HG02623 (cell line): ENCODE measurements at regions not wholly inside any gene's neighbourhood (a gene's known extent, or its start where the extent isn't known, plus 50 kb on each side); places are given as distances from the start of the nearest gene placed in this dataset.

Experiments
- ATAC-seq: cut with Tn5 transposase; IDR thresholded peaks from one replicate; pipeline ENCODE4 v1.9.1; 2021; ENCODE audit warnings: moderate library complexity; ENCODE audit not compliant: unreplicated experiment

DNA sequence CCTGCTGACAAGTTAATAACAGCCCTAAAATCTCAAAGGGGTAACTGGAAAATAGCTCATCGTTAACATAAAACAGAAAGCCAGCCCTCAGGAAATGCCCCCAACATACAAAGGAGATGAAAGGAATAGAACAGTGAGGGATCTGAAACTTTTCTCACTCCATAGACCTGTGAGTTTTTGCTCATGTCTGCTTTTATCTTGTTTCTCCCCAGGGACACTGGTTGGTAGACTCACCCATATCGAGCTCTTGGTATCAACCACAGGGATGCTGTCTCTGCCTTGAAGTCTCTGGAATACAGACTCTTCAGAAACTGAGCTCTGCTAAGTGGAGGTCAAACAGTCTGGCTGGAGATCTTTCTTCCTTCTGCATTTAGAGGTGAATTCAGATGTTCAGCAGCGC lies 77.4 kb upstream of the CAMK1G start:
- no peak for ATAC-seq

DNA sequence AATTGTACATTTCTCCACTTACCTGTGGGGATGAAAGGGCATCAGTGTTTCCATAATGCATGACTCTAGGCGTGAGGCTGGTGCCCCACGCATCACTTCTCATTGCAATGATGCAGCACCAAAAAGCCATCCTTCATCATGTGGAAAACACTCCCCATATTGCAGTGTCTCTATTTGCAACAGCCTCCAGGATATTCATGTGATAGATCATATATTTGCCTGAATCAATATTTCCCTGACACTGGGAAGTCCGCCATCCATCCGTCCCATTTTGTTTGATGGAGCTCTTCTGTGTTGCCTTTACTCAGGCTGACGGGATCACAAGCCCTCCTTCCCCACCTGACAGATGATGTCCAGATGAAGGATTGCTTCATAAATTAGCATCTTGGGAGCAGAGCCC lies 74.5 kb upstream of the CAMK1G start:
- no peak for ATAC-seq

DNA sequence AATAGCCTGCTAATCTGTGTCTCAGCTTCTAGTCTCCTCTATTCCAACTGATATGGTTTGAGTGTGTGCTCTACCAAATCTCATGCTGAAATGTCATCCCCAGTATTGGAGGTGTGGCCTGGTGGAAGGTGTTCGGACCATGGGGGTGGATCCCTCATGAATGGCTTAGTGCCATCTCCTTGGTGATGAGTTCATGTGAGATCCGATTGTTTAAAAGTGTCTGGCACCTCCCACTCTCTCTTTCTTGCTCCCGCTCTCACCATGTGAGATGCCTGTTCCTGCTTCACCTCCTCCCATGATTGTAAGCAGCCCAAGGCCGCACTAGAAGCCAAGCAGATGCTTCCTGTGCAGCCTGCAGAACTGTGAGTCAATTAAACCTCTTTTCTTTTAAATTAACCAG lies 73.5 kb upstream of the CAMK1G start:
- no peak for ATAC-seq

DNA sequence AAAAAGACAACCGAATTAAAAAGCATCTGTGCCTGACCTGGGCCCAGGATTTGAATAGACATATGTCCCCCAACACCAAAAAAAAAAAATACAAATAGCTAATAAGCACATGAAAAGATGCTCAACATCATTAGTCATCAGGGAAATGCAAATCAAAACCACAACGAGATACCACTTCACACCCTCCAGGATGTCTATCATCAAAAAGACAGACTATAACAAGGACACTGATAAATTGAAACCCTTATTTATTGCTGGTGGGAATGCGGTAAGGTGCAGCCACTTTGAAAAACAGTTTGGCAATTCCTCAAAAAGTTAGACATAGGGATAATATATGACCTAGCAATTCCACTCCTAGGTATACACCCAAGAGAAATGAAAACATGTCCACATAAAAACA lies 72.3 kb upstream of the CAMK1G start:
- no peak for ATAC-seq

DNA sequence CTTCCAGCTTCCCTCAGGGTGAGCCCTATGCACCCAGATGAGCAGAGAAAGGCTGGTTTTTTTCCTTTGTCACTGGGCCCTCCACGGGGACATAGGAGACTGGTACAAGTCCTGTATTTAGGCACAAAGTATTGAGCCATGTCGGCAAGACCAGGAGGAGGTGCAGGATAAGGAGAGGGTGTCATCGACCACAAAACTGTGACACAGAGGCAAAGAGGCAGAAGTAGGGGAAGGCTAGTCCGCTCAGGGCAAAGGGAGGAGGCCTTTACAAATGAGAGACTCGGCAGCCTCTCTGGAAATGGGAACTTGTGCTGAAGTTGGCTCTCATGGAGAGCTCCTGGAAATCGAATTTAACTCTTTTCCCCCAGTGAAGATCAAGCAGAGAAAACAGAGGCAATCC lies 70.7 kb upstream of the CAMK1G start:
- no peak for ATAC-seq

DNA sequence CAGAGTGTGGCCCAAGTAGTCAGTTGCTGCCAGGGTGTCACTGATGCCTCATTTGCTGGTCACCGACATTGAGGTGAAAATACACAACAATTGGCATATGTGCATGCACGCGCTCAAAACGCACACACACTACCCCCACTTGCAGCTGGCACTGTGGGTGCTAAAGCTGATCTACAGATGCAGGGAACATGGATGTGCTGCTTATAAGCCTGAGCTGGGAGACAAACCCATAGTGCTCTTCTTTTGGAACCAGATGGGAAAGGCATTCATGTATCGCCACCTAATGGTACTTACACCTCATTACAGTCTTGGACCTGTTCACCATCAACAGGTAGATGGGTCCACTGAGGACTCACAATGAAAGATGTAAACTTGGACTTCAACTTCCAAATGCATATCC lies 70.3 kb upstream of the CAMK1G start:
- ATAC-seq: peak; percentile 57

DNA sequence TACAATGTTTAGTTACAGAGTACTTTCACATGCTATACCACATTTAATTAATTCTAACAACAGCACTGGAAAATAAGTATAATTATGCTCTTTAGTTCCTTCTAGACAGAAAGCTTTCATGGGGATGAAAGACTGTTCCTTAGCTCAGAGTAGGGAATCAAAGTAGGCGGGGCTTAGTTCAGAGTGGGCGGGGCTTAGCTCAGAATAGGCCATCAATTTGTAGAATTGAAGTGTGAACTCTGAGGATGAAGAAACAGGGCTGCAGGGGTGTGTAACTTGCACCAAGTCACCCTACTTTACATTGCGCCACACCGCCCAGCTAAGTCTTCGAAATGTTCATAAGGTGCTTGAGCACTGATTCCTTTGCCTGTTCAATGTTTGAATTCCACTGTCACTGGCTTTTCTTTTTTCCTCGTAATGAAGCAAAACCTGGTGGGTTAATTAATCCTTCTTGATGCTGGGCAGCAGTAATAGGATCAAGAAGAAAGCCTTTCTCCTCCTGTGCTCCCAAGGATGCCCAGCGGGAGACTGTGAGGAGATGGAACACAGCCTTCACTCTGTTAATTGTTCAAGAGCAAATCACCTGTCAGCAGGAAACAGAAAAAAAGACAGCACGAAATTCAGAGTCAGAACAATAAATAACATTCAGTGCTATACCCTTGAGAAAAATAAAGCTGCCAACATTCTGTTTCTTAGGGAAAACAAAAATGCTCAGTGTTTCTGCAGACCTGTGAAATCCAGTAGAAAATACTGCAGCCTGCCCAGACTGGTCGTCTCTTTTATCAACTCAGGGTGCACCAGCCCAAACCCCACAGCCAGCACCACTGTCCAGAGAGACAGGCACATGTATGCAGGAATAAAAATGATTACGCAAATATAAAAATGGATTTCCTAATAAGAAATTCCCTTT lies 66.5 kb upstream of the CAMK1G start:
- no peak for ATAC-seq

DNA sequence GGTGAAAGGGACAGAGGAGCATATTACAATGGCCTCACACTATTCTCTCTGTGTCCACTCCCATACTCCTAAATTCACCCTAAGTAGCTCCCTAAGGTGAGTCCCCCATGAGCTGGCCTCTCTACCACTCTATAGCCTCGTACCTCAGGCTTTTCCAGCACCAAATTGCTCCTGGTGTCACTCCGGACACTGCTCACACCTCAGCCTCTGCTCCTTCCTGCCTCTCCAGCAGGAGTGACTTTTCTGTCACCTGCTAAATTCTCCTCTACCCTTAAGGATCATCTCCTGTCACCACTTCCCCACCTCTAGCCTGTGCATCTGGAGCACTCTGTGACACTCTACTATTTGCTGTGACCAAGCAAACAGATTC lies 65.8 kb upstream of the CAMK1G start:
- ATAC-seq: no peak

DNA sequence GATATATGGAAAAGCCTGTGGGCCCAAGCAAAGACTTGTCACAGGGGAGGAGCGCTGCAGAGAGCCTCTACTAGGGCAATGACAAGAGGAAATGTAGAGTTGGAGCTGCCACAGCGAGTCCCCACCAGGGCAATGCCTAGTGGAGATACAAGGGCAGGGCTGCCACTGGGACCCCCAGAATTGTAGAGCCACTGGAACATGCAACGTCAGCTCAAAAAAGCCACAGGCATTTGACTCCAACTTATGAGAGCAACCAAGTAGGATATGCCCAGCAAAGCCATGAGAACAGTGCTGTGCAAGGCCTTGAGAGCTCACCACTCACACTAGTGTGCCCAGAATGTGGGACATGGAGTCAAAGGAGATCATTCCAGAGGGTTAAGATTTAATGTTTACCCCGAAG lies 63.7 kb upstream of the CAMK1G start:
- ATAC-seq: no peak

DNA sequence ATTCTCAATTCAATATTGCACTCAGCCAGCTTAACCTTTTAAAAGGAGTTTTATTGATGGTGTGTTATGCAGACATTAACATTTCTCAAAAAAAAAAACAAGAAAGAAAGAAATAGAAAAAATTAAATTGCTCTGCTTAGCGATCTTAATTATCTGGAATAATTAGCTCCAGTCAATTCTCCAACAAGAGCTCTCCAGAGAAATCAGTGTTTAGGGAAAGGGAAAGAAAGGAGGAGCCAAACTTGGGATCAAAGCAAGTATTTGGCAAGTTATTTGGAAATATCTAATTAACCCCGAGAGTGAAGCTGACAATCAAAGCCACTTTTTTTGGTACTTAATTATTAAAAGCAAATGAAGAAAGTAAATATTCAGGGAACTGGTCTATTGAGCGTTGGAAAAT lies 60.7 kb upstream of the CAMK1G start:
- no peak for ATAC-seq

DNA sequence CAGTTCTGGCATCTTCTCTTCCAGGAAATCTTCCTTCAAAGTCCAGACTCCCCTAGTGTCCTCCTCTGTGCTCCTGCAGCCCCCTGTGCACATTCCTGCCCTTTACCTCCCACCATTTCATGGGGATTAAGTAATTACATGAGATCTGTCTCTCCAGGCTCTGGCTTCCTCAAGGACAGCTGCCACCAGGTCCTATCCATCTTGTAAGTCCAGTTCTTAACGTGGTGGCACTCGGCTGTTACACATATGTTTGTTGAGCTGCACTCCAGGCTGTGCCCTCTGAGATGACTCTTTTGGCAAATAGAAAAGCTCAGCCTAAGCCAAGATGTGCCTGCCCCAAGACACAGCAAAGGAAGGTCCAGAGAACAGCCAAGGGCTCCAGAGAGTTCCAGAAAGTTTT lies 57.4 kb upstream of the CAMK1G start:
- ATAC-seq: no peak

DNA sequence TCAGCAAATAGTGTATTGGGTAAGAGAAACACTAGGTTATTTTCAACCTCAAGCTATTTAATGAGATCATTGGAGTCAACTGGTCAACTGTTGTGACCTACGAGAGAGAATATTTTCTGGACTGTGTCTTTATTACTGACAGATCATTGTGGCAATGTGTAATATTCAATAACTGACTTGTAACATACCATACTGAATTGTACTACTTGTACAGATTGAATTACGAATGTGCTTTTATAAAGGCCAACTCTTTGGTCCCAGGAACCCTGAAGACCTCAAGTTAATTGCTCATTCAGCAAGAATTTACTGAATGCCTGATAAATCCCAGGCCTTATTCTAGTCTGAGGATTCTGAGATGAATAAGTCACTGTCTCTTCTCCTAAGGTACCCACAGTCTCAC lies 56.1 kb upstream of the CAMK1G start:
- ATAC-seq: no peak

DNA sequence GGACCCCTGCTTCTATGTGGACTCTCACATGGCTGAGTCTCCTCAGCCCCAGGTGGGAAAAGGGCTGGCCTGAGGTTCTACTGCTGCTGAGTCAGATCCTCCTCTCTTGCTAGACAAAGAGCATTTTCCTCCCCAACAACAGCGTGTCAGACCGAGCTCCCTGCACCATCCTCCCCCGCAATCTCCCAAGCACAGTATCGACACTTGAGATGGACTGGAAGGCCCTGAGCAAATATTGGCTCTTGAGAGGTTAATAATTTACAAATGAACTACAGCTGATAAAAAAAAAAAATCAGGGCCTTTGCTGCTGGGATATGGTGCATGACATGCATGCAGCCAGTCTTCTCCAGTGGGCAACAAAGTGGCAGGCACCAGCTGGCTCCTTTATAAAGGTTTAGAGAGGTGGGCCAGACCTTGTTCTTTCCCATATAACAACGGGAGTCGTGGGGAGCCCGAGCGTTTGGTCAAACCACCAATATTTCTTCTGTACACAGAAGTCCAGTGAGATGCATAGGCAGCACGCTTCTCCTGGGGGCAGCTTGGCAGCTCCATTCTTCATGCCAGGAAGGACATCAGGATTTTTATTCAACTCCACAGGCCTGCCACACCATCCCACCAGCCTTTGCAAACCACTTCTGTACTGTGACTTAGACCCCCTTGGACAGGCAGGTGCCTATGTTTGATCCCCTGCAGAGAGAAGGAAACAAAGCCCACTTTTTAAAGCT lies 55.4 kb upstream of the CAMK1G start:
- no peak for ATAC-seq

DNA sequence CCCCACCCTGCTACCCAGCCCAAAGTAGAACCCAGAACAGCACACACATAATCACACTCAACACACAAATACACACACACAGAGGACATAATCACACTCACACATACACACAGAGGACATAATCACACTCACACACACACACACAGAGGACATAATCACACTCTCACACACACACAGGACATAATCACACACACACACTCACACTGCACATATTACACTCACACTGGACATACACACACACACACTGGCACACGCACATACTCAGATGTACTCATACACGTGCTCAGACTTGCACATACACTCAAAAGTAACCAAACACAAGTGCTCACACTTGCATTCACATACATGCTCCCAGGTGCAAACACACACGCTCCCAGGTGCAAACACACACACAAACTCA lies 54.3 kb upstream of the CAMK1G start:
- no peak for ATAC-seq

DNA sequence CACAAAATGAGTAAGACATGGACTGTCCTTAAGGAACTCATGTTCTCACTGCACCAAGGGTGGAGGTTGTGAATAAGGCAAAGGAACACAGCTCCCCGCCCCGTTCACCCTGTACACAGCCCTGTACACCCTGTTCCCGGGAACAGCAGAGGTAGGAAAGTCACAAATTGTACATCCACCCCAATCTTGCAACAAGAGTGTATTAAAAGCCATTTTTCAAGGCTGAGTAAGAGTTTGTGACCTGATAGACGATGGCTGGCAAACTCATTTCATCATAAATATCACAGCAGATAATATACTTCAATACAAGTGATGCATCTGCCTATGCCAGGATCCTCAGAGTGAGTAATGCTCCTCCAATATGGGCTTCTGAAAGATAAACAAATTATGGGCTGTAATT lies 52.5 kb upstream of the CAMK1G start:
- no peak for ATAC-seq

DNA sequence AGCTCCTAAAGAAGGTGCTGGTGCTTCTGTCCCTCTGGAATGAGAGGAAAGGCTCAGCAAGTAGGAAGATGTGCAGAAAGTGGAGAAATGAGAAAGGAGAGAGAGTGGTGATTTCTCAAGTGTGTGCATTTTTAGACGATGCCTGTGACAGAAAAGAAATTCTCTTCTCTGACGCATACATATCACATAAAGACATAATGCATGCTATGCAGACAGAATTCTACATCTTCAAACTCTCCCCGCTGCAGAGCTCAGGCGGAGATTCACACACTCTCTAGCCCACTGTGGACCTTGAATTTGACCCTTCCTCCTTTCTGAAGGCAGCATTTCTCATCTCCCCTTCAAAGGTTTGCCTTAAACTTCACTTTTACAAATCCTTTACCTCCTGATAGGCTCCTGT lies 52.0 kb upstream of the CAMK1G start:
- ATAC-seq: no peak
